ENCODE measurements at regions not wholly inside any gene's neighbourhood (a gene's known extent, or its start where the extent isn't known, plus 50 kb on each side); places are given as distances from the start of the nearest gene placed in this dataset.

GRCh38 chr7:19213746-19214145 is 68.5 kb upstream of the FERD3L start:
- Histone ChIP-seq H3K27ac (ENCODE audit: low read depth, low read length) (no peak overlapping the region), H3K36me3 (ENCODE audit: insufficient read depth, low read length) (no peaks in the 10 kb centered on the region), H3K9me3 (ENCODE audit: control insufficient read depth in 1 of 2, low read length in 2 of 2) (no peaks in the 10 kb centered on the region), H3K4me3 (ENCODE audit: low read length in 2 of 2) (no peak overlapping the region), H3K4me1 (ENCODE audit: insufficient read depth, low read length) (no peaks in the 10 kb centered on the region), H3K27me3 (ENCODE audit: insufficient read depth, low read length) (no peaks in the 10 kb centered on the region)
- ChIA-PET CTCF (ENCODE audit: partially characterized antibody) (no interaction called here), POLR2A (ENCODE audit: partially characterized antibody) (no interaction called here)
- no peak overlapping the region for H3K4me3 Mint-ChIP-seq
- no peak for DNase-seq
- no peaks in the 10 kb centered on the region for H3K27me3 Mint-ChIP-seq
- H3K4me1 Mint-ChIP-seq, result no peaks in the 10 kb centered on the region
- intact Hi-C loops (cut with micrococcal nuclease), result no loop called here
- peaks cover 0 to 9% (median 2%) of the 10 kb centered on the region in 8 donors for H3K9me3 Mint-ChIP-seq
- H3K36me3 Mint-ChIP-seq, result no peaks in the 10 kb centered on the region
- H3K27ac Mint-ChIP-seq, result no peak overlapping the region

GRCh38 chr7:19210893-19211413 is 65.7 kb upstream of the FERD3L start:
- POLR2A ChIA-PET (ENCODE audit: partially characterized antibody), result no interaction called here
- no peaks in the 10 kb centered on the region for H3K4me1 Mint-ChIP-seq
- intact Hi-C loops (cut with micrococcal nuclease), result no loop called here

GRCh38 chr7:19209166-19209696 is 64.0 kb upstream of the FERD3L start:
- Mint-ChIP-seq H3K4me3 (no peak overlapping the region), H3K9me3 (peaks cover 0 to 8% (median 4%) of the 10 kb centered on the region in 8 donors), H3K27ac (no peak overlapping the region), H3K4me1 (no peaks in the 10 kb centered on the region), H3K27me3 (no peaks in the 10 kb centered on the region), H3K36me3 (no peaks in the 10 kb centered on the region)
- H3K4me1 ChIP-seq (ENCODE audit: insufficient read depth, low read length), result no peaks in the 10 kb centered on the region
- ChIA-PET POLR2A (ENCODE audit: partially characterized antibody) (no interaction called here), CTCF (ENCODE audit: partially characterized antibody) (no interaction called here)
- H3K27me3 ChIP-seq (ENCODE audit: insufficient read depth, low read length), result no peaks in the 10 kb centered on the region
- intact Hi-C loops (cut with micrococcal nuclease), result no loop called here
- no peaks in the 10 kb centered on the region for H3K36me3 ChIP-seq (ENCODE audit: insufficient read depth, low read length)
- H3K27ac ChIP-seq (ENCODE audit: low read depth, low read length), result no peak overlapping the region
- DNase-seq, result no peak
- H3K9me3 ChIP-seq (ENCODE audit: control insufficient read depth in 1 of 2, low read length in 2 of 2), result no peaks in the 10 kb centered on the region
- no peak overlapping the region for H3K4me3 ChIP-seq (ENCODE audit: low read length in 2 of 2)

More at GRCh38 chr7:19210893-19211413, 65.7 kb upstream of the FERD3L start:
- H3K36me3 ChIP-seq (ENCODE audit: insufficient read depth, low read length), result no peaks in the 10 kb centered on the region
- H3K4me3 Mint-ChIP-seq, result no peak overlapping the region
- no peaks in the 10 kb centered on the region for H3K9me3 ChIP-seq (ENCODE audit: control insufficient read depth in 1 of 2, low read length in 2 of 2)
- H3K4me3 ChIP-seq (ENCODE audit: low read length in 2 of 2), result no peak overlapping the region
- H3K27ac Mint-ChIP-seq, result no peak overlapping the region
- H3K9me3 Mint-ChIP-seq, result peaks cover 0 to 8% (median 4%) of the 10 kb centered on the region in 8 donors
- H3K36me3 Mint-ChIP-seq, result no peaks in the 10 kb centered on the region
- no peak for DNase-seq
- CTCF ChIA-PET (ENCODE audit: partially characterized antibody), result no interaction called here
- no peaks in the 10 kb centered on the region for H3K27me3 ChIP-seq (ENCODE audit: insufficient read depth, low read length)
- no peaks in the 10 kb centered on the region for H3K4me1 ChIP-seq (ENCODE audit: insufficient read depth, low read length)
- H3K27me3 Mint-ChIP-seq, result no peaks in the 10 kb centered on the region
- H3K27ac ChIP-seq (ENCODE audit: low read depth, low read length), result no peak overlapping the region

DNA sequence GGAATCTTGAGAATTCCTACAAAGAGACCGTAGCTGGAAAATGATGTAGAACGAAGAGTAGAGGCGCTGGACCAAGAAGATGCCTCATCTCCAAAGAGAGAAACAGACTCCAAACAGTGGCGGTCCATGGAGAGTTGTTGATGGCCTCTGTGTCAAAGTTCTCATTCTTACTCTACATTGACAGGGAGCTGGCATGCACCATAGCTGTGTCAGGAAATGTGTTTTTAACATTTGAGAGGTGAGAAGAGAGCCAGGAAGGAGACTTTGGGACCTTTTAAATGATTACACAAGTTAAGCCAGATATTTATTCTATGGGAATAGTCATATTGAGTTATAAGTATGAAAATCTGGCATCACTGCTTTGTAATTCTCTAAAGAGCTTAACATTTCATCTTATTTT is 61.5 kb upstream of the FERD3L start:
- H3K4me3 Mint-ChIP-seq, result no peak overlapping the region
- no peaks in the 10 kb centered on the region for H3K27me3 Mint-ChIP-seq
- POLR2A ChIA-PET (ENCODE audit: partially characterized antibody), result no interaction called here
- no peak overlapping the region for H3K27ac Mint-ChIP-seq
- Histone ChIP-seq H3K27ac (ENCODE audit: low read depth, low read length) (no peak overlapping the region), H3K4me3 (ENCODE audit: low read length in 2 of 2) (no peak overlapping the region), H3K27me3 (ENCODE audit: insufficient read depth, low read length) (no peaks in the 10 kb centered on the region), H3K36me3 (ENCODE audit: insufficient read depth, low read length) (no peaks in the 10 kb centered on the region), H3K9me3 (ENCODE audit: control insufficient read depth in 1 of 2, low read length in 2 of 2) (no peaks in the 10 kb centered on the region), H3K4me1 (ENCODE audit: insufficient read depth, low read length) (no peaks in the 10 kb centered on the region)
- CTCF ChIA-PET (ENCODE audit: partially characterized antibody), result no interaction called here
- H3K36me3 Mint-ChIP-seq, result no peaks in the 10 kb centered on the region
- intact Hi-C loops (cut with micrococcal nuclease), result no loop called here
- no peaks in the 10 kb centered on the region for H3K4me1 Mint-ChIP-seq
- DNase-seq, result no peak
- H3K9me3 Mint-ChIP-seq, result peaks cover 0 to 8% (median 4%) of the 10 kb centered on the region in 8 donors

GRCh38 chr7:19203686-19204085 is 58.5 kb upstream of the FERD3L start:
- Mint-ChIP-seq H3K27me3 (no peaks in the 10 kb centered on the region), H3K4me3 (no peak overlapping the region), H3K36me3 (no peaks in the 10 kb centered on the region), H3K27ac (no peak overlapping the region), H3K4me1 (no peaks in the 10 kb centered on the region), H3K9me3 (peaks cover 0 to 7% (median 5%) of the 10 kb centered on the region in 8 donors)
- ChIA-PET CTCF (ENCODE audit: partially characterized antibody) (no interaction called here), POLR2A (ENCODE audit: partially characterized antibody) (no interaction called here)
- intact Hi-C loops (cut with micrococcal nuclease), result no loop called here
- Histone ChIP-seq H3K4me1 (ENCODE audit: insufficient read depth, low read length) (no peaks in the 10 kb centered on the region), H3K9me3 (ENCODE audit: control insufficient read depth in 1 of 2, low read length in 2 of 2) (no peaks in the 10 kb centered on the region), H3K4me3 (ENCODE audit: low read length in 2 of 2) (no peak overlapping the region), H3K27ac (ENCODE audit: low read depth, low read length) (no peak overlapping the region), H3K36me3 (ENCODE audit: insufficient read depth, low read length) (no peaks in the 10 kb centered on the region), H3K27me3 (ENCODE audit: insufficient read depth, low read length) (no peaks in the 10 kb centered on the region)
- no peak for DNase-seq

GRCh38 chr7:19202599-19202998 is 57.4 kb upstream of the FERD3L start:
- no peak overlapping the region for H3K4me3 Mint-ChIP-seq
- Histone ChIP-seq H3K4me1 (ENCODE audit: insufficient read depth, low read length) (no peaks in the 10 kb centered on the region), H3K36me3 (ENCODE audit: insufficient read depth, low read length) (no peaks in the 10 kb centered on the region), H3K4me3 (ENCODE audit: low read length in 2 of 2) (no peak overlapping the region), H3K27me3 (ENCODE audit: insufficient read depth, low read length) (no peaks in the 10 kb centered on the region), H3K9me3 (ENCODE audit: control insufficient read depth in 1 of 2, low read length in 2 of 2) (no peaks in the 10 kb centered on the region), H3K27ac (ENCODE audit: low read depth, low read length) (no peak overlapping the region)
- no peaks in the 10 kb centered on the region for H3K4me1 Mint-ChIP-seq
- ChIA-PET CTCF (ENCODE audit: partially characterized antibody) (no interaction called here), POLR2A (ENCODE audit: partially characterized antibody) (no interaction called here)
- no peak overlapping the region for H3K27ac Mint-ChIP-seq
- peaks cover 0 to 6% (median 4%) of the 10 kb centered on the region in 8 donors for H3K9me3 Mint-ChIP-seq
- H3K27me3 Mint-ChIP-seq, result no peaks in the 10 kb centered on the region
- intact Hi-C loops (cut with micrococcal nuclease), result no loop called here
- DNase-seq, result no peak
- H3K36me3 Mint-ChIP-seq, result no peaks in the 10 kb centered on the region
